ENCODE measurements at regions not wholly inside any gene's neighbourhood (a gene's known extent, or its start where the extent isn't known, plus 50 kb on each side); places are given as distances from the start of the nearest gene placed in this dataset.

GRCh38 chr2:100703739-100704138, 116.2 kb upstream of the NPAS2 start:
- no peak for TF ChIP-seq YY1 (IDR thresholded peaks at IDR 0.05; ENCODE audit: insufficient read depth, insufficient read length)
- TF ChIP-seq SUZ12 (IDR thresholded peaks at IDR 0.05; ENCODE audit: extremely low read depth, insufficient read depth, insufficient read length) = no peak

Data from NT2/D1 (cell line).